ENCODE measurements at regions not wholly inside any gene's neighbourhood (a gene's known extent, or its start where the extent isn't known, plus 50 kb on each side); places are given as distances from the start of the nearest gene placed in this dataset.

DNA sequence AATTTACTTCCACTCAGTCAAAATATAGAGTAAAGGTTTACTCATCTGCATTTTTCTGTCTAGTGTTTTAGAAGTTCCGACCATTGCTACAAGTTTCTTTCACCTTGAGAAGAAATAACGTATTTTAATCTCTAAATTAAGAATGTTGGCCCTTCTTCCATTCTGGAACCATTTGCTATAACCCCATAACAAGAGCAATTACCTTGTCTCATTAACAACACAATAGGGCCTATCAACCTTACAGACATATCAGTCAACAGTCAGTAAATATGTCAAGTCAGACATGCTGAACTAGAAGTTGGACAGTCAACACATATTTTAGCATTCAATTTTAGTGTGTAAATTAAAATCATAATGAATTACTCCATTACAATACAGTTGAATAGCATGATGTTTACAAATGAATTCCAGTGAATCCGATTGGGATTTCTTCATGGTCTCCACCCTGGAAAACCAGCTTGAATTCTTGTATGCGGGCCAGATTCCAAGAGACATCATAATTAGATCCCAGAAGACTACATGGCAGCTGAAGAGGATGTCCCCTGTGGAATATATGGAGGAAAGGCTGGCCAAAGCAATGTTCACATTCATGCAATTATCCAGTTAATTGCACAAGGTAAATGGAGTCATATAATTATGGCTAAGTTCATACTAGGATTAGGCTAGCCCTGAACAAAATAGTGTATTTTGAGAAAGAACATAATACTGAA lies 196.2 kb upstream of the TARS1 start:
- no peak for DNase-seq (ENCODE audit: low spot score)

DNA sequence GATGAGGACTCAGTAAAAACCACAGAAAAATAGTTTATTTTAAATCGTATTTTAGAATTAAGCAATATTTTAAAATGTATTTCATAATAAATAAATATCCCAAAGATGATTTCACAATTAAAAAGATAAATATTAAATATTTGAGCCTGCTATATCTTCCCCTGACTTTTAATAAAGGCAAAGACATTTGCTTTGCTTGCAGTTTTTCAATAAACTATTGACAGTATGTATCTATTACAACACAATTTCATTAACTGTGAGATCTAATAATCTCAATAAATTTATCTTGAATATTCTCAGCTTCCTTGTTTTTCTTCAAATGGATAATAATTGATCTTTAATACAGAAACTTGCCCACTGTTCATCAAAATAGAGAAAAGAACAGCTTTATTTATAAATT lies 186.2 kb upstream of the TARS1 start:
- no peak for DNase-seq (ENCODE audit: low spot score)

DNA sequence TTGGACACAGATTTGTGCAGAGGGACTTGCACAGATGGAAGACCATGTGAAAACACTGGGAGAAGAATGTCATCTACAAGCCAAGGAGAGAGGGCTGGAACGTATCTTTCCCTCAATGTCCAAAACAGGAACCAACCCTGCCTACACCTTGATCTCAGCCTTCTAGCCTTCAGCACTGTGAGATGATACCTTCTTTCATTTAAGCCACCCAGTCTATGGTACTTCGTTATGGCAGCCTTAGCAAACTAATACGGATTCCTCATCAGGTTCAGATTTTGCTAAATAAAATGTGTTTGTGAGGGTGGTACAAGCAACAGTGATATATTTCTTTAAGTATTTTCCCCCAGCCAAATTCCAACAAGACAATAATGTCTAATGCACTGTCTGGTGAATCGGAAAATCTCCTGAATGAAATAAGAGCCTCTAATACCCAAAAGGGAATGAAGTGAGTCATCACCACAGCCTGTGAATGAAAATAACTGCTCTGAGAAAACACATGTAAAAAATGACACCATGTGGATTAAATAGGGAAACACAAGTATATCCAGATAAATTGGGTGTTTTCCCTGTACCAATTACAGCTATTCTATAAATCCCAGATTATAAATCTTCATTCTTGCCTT lies 182.8 kb upstream of the TARS1 start:
- no peak for DNase-seq (ENCODE audit: low spot score)

DNA sequence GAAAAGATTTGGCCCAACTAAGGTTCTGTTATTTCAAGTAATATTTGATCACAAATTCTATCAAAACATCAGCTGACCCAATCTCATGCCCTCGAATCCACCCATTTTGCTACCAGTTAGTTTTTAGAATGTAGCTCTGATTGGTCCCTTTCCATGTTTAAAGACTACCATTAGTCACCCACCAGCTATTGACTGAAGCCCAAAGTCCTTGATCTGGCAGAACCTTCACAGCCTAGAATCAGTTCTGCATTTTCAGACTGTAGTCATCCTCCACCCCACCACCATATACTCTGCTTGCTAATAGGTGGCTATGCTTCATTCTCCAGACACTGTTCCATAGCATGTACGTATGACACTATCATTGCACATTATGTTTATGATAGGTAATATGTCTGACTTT lies 182.2 kb upstream of the TARS1 start:
- DNase-seq (ENCODE audit: low spot score), result no peak

DNA sequence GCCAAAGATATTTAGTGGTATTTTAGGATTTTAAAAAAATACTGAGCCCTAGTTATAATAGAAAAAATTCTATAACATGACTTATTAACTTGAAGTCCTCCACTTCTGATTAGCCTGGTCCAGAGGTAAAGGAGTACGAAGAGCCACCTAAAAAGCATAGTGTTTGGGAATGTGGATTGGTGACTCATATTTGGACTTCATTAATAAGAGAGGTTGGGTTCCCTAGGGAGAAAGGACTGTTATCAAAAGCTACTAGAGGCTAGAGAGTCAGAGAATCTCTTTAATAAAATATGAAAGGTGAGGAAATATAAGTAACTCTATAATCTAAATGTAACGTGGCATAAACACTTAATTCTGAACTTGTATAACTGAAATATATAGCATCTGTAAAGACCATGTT lies 180.7 kb upstream of the TARS1 start:
- DNase-seq (ENCODE audit: low spot score), result no peak

DNA sequence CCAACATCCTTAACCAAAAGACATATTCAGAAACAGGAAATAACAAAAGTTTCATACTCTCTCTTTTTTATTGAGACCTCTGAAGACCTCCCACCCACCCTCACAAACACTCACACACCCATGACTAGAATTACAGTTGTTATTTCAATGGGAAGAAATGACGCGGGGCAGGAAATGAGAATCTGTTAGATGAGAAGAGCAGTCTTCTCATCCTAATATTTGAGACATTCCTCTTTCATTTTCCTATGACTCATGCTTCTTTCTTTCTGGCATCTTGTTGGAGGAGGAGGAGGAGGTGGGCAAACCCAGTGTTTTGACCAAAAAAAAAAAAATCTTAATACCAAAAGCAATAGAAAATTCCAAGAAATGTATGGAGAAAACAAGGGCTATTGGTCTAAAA lies 179.5 kb upstream of the TARS1 start:
- DNase-seq (ENCODE audit: low spot score), result no peak

DNA sequence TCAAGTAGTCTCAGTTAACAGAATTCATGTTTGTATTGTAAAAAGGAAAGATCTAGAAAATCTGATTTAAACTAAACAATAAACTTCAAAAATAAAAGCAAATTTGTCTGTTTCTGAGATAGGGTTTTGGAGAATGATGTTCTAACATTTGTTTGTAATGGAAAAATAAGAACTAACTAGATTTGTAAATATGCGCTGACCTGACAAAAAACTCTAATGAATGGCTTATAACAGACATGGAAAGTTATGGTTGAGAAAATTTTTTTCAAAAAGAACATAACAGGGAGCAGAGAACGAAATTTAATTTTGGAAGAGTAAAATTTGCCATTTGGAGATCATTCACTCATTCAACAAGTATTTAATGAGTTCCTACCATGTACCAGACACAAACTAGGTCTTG lies 179.0 kb upstream of the TARS1 start:
- no peak for DNase-seq (ENCODE audit: low spot score)

DNA sequence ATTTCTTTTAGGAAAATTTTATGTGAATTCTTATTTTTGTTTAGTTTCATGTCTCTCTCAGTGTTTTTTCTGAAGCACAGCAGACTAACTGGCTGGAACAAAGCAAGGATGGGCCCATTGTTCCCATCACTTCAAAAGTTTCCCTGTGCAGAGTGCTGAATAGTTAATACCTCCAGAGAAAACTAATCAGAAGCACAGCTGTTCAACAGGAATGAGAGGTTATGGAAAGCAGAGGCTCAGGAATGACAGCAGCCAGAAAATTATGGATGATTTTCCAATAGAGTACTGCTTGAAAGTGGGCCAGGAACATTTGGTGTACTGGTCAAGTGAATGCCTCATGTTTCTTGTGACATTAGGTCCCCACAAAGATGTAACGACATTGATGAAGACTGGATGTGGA lies 173.0 kb upstream of the TARS1 start:
- no peak for DNase-seq (ENCODE audit: low spot score)

DNA sequence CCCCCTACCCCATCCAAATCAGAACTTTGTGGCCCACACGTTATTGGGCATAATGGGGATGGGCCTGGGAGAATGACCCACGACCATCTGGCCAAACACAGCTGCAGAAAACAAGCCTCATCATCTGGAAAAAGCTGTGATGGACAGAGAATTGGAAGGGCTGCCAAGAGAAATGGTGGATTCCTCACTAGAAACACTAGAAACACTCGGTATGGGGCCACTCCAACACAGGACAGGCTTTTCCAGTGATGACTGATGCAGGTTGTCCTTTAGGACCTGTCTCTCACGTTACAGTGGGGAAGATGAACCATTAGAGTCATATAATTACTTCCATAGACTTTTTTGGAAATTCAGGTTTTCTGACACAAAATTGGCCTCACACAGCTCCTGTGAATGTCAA lies 172.4 kb upstream of the TARS1 start:
- DNase-seq (ENCODE audit: low spot score), result no peak

DNA sequence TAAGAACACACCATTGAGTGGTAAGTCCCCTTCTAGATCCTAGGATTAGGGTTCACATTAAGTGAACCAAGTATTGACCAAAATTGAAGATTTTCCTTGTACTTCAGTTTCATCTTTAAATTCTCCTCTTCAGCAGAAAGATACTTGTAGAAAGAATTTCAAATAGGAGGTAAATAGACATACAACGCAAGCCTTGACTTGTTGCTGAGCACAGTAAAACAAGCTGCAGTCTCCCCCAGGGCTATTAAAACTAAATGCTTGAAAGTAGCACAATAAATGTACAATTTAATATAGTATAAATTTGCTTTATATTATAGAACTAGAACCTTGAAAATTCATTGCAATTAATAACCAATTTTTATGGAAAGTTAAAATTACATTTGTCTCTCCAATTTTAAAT lies 170.1 kb upstream of the TARS1 start:
- DNase-seq (ENCODE audit: low spot score), result no peak

DNA sequence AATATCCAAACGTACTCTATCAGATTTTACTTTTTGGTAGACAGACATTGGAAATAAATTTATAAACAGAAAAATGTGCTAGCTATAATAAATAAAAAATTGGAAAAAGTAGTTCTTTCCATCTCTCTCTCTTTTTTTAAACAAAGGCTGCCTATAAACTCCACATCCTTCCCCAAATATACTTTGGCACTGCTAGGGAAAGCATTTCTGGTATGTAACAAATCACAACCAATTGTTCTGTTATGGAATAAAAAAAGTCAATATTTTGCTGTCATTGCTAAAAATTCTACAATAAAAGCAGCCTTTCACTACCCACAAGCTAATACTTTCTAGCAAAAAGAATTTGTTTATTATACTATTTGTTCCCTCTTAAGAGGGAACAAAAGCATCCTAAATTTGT lies 169.2 kb upstream of the TARS1 start:
- no peak for DNase-seq (ENCODE audit: low spot score)

DNA sequence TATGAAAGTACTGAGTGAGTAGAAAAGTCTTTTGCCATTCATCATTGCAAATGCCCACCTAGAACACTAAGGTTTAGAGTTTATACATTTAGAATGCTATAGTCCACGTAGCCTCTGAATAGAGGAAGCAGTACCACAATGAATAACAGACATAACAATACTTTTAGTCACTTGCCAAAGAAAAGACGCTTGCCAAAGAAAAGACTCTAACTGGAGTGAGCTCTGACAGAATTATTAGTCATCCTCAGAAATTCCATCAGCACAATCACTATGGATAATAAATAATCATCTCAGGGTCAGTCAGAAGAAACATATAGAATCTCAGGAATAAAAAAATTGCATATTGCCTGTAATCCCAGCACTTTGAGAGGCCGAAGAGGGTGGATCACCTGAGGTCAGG lies 168.5 kb upstream of the TARS1 start:
- no peak for DNase-seq (ENCODE audit: low spot score)

DNA sequence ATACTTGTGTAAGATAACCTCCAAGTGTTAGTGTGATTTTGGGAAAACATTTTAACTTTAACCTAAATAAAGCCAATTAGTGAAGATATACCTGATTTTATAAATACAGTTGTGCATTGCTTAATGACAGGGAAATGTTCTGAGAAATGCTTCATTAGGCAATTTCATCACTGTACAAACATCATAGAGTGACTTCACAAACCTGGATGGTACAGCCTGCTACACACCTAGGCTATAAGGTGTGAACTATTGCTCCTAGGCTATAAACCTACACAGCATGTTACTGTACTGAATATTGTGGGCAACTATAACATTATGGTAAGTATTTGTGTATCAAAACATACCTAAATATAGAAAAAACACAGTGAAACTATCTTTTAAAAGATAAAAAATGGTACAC lies 166.8 kb upstream of the TARS1 start:
- no peak for DNase-seq (ENCODE audit: low spot score)

DNA sequence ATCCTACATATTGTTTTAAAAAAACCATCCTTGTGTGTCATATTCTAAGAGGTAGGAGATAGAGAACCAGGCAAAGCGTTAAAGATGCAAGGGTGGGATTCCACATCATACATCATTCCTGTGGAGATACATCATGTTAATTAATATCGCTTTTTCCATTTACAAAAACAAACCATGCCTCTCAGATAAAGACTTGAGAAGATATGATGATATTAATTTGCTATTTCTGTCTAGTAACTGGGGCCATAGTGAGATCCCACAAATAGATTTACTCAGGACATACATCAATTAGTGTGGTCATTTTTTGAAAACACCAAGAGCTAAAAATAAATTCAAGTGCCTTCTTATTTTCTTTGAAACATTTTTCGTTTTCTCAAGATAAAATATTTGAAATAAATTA lies 165.4 kb upstream of the TARS1 start:
- no peak for DNase-seq (ENCODE audit: low spot score)

DNA sequence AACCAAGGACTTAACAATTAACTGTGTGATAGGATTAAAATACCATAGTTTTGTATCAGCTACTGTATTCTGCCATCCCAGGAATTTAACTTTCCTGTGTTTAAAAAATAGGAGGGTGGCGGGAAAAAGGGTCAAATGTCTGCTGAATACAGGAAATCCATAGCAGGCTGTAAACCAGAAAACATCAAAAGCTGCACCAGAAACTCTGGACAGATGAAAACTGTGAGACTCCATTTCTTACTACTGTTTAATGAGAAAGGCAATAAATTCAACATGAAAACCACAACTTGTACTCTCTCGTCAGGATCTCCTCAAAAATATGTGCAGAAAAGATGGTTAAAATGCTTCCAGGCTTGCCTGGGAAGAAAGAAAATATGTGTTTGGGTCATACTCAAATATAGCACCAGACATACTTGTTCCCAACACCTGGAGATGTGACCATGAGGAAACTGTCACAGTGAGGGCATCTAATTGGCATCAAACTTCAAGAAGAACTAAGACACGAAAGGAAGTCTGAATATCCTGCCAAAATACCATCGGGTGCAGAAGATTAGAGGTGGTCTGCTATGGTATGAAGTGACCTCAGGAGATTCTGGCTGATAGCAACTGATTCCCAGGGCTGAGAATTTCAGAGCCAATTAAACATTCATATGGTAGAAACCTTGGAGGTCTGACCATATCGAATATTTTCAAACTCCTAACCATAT lies 164.7 kb upstream of the TARS1 start:
- no peak for DNase-seq (ENCODE audit: low spot score)

DNA sequence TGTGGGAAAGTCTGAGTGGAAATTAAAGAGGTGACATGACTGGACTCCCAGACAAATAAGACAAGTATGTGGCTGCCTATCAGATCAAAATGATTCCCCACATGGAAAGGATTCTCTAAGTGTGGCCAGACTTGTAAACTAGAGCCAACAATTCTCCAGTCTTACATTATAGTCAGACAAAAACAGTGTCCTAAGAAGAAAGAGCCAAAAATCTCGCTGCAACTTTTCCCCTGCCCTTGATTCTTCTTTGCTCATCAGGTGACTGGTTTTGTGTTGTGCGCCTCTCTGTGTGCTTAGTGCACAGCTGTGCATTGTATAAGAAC lies 164.2 kb upstream of the TARS1 start:
- no peak for DNase-seq (ENCODE audit: low spot score)

DNA sequence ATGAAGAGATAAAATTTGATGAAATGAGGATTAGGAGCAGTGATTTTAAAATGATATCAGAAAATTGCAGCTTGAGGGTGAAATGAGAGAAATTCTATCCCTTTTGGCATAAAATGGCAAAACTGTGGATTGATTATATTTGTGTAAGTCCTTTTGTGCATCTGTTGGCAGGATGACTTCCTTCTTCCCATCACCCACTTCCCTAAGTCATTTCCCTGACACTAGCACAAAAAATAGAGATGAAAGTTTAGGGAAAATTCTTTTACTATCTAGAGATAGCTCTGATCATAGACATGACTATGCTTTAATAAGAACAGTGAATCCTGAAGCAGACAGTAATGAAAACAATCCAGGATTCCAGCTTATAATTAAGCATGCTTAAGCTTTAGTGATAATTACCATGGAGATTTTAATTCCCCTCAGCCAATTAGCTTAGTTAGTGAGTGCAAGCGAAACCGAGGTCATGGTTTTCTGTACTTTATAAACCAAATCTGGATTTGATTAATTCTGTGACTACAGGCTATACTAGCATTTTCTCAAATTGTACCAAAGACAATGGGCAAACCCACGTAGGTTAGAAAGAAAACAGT lies 163.6 kb upstream of the TARS1 start:
- DNase-seq (ENCODE audit: low spot score), result no peak

DNA sequence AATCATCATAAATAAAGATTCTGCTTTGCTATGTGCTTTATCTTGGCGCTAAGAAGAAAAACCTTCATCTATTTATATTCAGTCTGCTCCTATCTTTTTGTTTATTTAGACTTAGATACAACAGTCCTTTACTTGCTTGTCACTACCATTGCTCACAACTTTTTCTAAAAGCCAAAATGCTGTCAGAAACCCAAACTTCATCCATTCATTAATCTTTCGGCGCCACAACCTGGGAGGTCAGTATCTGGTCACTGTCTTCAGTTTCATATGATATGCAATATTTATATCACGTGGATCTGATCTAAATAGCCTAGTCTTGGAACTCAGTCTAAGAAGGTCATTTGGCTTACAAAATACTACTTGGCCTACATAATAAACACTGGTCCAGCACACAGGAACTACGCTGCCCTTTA lies 159.3 kb upstream of the TARS1 start:
- DNase-seq (ENCODE audit: low spot score), result no peak

DNA sequence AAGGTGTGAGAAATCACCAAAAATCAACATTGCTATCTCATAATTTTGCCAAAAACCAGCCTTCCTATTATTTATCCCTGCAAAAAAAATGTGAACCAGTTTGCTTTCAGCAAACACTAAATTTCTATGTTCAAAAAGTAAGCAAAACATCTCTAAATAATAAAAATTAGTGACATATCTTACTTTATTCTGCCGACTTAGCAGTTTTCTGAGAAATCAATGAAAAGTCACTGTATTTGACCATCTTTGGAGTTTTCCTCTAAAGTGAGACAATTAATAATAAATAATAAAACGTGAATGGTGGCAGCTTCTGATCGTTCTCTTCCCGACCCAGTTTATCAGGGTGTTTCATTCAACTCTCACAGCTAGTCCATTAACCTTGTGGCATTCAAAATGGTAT lies 158.6 kb upstream of the TARS1 start:
- DNase-seq (ENCODE audit: low spot score), result no peak

DNA sequence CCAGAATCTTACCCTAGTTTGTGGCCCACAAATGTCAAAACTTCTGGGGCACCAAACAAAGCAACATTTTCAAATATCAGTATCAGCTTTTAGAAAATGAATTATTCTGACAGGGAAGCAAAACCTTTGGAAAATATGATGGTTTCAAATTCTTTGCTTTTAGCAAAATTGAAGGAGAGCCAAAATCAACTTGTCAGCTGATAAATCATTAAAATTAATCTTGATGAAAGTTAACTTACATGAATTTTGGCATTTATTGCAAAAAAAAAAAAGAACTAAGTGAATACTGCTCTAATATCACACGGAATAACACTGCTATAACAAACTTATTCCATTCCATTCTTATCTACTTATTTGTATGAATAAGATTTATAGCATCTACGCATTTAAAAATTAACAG lies 158.1 kb upstream of the TARS1 start:
- DNase-seq (ENCODE audit: low spot score), result no peak

DNA sequence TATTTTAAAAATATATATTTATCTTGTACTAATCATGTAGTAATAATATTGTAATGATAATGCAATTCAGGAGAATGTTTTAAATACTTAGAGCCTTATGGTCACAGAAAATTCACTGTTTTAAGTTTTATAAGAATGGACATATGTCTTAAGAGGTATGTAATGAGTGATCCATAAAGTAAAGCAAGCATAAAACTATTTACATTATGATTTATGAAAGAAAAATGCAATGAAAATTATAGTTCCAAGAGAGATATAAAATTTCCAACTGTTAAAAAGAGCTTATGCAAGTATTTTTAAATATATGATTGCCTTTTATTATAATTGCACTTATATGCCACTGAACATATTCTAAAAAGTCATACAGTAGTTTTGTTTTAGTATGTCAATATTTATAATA lies 157.5 kb upstream of the TARS1 start:
- DNase-seq (ENCODE audit: low spot score), result no peak

DNA sequence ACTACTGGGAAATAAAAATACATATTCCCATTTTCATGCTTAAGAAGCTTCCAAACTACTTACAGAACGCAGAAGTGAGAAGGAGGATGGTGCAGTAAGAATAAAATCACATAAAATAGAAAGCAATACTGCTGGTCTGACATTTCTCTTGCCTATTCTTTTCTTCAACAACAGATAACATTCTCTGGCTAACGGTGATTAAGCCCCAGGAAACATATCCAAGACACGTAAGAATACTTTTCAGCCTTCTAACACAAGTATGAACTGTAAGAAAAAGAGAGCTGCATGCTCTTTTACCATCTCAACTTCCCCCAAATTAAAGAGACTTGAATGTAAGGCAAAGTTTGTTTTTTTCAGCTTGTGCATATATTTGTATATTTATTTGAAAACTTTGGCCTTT lies 156.1 kb upstream of the TARS1 start:
- no peak for DNase-seq (ENCODE audit: low spot score)

DNA sequence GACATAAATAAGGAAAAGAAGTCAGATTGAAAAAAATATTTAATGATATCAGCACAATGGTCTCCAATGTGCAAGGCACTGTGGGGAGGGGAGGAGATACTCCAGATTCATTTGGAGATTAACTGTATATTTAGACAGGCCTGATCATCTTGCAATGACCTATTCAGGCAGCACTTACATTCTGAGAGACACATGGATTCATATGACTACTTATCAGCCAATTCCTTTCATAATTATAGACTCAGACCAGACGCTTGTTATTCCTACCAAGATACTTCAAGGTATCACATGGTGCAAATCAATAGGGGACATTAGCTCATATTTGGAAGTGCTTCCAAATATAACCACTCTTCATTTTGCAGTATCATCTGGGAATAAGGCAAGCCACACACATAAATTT lies 153.5 kb upstream of the TARS1 start:
- no peak for DNase-seq (ENCODE audit: low spot score)
